A549 (cell line): ENCODE measurements at regions not wholly inside any gene's neighbourhood (a gene's known extent, or its start where the extent isn't known, plus 50 kb on each side); places are given as distances from the start of the nearest gene placed in this dataset.

Experiments used
- CHD2 ChIP-seq: fragments of 150-350 bp; IDR thresholded peaks from 2 replicates; pipeline ENCODE4 v1.6.1; 2014; ENCODE audit warnings: low read length; ENCODE audit not compliant: partially characterized antibody
- CHD4 ChIP-seq: fragments of 200-600 bp; sonication (generic); IDR thresholded peaks from 2 replicates; pipeline ENCODE4 v1.6.1; 2016; ENCODE audit warnings: antibody characterized with exemption, mild to moderate bottlenecking, borderline replicate concordance
- MYC ChIP-seq: IDR thresholded peaks from 2 replicates; pipeline ENCODE4 v1.6.1; 2012; ENCODE audit warnings: mild to moderate bottlenecking, inconsistent platforms, low read length, improper control_type of control experiment, borderline replicate concordance
- POLR2A ChIP-seq: IDR thresholded peaks from 2 replicates; pipeline ENCODE4 v1.6.1; 2012; ENCODE audit warnings: mild to moderate bottlenecking, low read length
- RAD21 ChIP-seq, 2 experiments: fragments of >200 bp in 1 of 2; sonication (Bioruptor Twin) in 1 of 2; formaldehyde crosslinking in 1 of 2; IDR thresholded peaks in 1 of 2; conservative IDR thresholded peaks in 1 of 2; 2 replicates in 1 of 2; 3 replicates in 1 of 2; pipeline ENCODE4 v1.6.1; 2012 to 2018; ENCODE audit warnings: inconsistent platforms in 1 of 2
- RFX5 ChIP-seq: fragments of 450-650 bp; IDR thresholded peaks from 2 replicates; pipeline ENCODE4 v1.7.1; 2014; ENCODE audit warnings: antibody characterized with exemption, mild to moderate bottlenecking, moderate library complexity
- RNF2 ChIP-seq: fragments of 200-600 bp; sonication (generic); IDR thresholded peaks from 2 replicates; pipeline ENCODE4 v1.6.1; 2016; ENCODE audit warnings: low read depth, mild to moderate bottlenecking, antibody characterized with exemption, moderate library complexity, borderline replicate concordance
- SMC3 ChIP-seq: fragments of >200 bp; sonication (Bioruptor Twin); formaldehyde crosslinking; IDR thresholded peaks from 3 replicates; pipeline ENCODE4 v1.6.1; 2018; ENCODE audit warnings: inconsistent platforms
- SREBF2 ChIP-seq: fragments of 450-650 bp; IDR thresholded peaks from 2 replicates; pipeline ENCODE4 v1.6.1; 2014; ENCODE audit warnings: mild to moderate bottlenecking, moderate library complexity
- TP53 ChIP-seq: fragments of 250-450 bp; sonication (Bioruptor Pico); IDR thresholded peaks from 2 replicates; pipeline ENCODE4 v1.5.0; 2021; ENCODE audit warnings: mild to moderate bottlenecking, moderate library complexity
- ZFP36 ChIP-seq: fragments of 450-650 bp; IDR thresholded peaks from 2 replicates; pipeline ENCODE4 v1.6.1; 2014; ENCODE audit warnings: borderline replicate concordance; ENCODE audit not compliant: partially characterized antibody
- TF ChIP-seq, protein P1 (sequence below): fragments of >200 bp; sonication (Bioruptor Twin); formaldehyde crosslinking; IDR thresholded peaks from 3 replicates; pipeline ENCODE4 v1.5.1; 2016
- TF ChIP-seq, protein P2 (sequence below): fragments of 200-600 bp; sonication (generic); IDR thresholded peaks from 2 replicates; pipeline ENCODE4 v1.6.1; 2016; ENCODE audit warnings: antibody characterized with exemption, mild to moderate bottlenecking, moderate library complexity
- TF ChIP-seq, protein P3 (sequence below): fragments of 150-350 bp; IDR thresholded peaks from 2 replicates; pipeline ENCODE4 v1.6.1; 2014; ENCODE audit warnings: low read depth, mild to moderate bottlenecking, low read length

DNA sequence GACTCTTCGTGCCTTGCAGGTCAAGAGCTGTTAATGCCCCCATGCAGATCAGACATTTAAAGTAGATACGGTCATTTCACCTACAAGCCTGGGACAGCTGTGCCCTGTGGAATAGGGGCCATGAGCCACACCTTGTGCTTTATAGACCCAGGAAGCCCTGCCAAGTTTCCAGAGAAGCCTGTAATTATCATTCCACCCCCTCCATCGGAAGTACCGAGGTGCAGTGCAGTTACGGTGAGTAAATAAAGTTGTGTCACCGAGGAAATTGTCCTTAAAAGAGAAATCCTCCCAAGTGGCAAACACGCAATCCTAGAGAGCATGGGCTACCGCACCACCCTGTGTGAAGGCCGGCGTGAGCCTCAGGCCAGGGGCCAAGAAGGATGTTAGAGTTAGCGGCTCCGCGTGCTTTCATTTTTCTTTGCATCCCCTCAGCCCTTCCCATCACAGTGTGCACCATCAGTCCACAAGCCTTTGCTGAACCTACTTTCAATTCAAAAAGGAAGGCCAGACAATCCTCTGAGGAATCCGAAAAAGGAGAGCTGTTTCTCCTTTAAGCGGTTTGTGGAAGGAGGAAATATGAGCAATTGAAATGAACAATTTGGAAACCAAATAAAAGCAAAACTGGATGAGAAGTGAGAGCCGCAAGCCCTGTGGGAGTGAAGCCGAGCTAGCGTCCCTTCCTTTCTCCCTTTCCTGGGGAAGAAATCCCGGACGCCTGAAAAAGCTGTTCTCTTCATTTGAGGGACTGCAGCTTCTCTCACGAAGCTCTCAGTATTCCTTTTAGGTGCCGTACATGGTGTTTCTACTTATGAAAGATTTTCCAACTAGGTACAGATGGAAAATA, 183.3 kb upstream of the PDE10A start:
- TF ChIP-seq CHD4, result no peak
- no peak for TF ChIP-seq SMC3
- TF ChIP-seq, protein P1, sequence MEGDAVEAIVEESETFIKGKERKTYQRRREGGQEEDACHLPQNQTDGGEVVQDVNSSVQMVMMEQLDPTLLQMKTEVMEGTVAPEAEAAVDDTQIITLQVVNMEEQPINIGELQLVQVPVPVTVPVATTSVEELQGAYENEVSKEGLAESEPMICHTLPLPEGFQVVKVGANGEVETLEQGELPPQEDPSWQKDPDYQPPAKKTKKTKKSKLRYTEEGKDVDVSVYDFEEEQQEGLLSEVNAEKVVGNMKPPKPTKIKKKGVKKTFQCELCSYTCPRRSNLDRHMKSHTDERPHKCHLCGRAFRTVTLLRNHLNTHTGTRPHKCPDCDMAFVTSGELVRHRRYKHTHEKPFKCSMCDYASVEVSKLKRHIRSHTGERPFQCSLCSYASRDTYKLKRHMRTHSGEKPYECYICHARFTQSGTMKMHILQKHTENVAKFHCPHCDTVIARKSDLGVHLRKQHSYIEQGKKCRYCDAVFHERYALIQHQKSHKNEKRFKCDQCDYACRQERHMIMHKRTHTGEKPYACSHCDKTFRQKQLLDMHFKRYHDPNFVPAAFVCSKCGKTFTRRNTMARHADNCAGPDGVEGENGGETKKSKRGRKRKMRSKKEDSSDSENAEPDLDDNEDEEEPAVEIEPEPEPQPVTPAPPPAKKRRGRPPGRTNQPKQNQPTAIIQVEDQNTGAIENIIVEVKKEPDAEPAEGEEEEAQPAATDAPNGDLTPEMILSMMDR, result no peak
- TF ChIP-seq, protein P2, sequence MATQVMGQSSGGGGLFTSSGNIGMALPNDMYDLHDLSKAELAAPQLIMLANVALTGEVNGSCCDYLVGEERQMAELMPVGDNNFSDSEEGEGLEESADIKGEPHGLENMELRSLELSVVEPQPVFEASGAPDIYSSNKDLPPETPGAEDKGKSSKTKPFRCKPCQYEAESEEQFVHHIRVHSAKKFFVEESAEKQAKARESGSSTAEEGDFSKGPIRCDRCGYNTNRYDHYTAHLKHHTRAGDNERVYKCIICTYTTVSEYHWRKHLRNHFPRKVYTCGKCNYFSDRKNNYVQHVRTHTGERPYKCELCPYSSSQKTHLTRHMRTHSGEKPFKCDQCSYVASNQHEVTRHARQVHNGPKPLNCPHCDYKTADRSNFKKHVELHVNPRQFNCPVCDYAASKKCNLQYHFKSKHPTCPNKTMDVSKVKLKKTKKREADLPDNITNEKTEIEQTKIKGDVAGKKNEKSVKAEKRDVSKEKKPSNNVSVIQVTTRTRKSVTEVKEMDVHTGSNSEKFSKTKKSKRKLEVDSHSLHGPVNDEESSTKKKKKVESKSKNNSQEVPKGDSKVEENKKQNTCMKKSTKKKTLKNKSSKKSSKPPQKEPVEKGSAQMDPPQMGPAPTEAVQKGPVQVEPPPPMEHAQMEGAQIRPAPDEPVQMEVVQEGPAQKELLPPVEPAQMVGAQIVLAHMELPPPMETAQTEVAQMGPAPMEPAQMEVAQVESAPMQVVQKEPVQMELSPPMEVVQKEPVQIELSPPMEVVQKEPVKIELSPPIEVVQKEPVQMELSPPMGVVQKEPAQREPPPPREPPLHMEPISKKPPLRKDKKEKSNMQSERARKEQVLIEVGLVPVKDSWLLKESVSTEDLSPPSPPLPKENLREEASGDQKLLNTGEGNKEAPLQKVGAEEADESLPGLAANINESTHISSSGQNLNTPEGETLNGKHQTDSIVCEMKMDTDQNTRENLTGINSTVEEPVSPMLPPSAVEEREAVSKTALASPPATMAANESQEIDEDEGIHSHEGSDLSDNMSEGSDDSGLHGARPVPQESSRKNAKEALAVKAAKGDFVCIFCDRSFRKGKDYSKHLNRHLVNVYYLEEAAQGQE, result no peak
- TF ChIP-seq RAD21 (conservative IDR thresholded peaks at IDR 0.05 in 1 of 2, IDR thresholded peaks at IDR 0.05 in 1 of 2), result no peak
- no peak for TF ChIP-seq TP53
- no peak for TF ChIP-seq POLR2A
- no peak for TF ChIP-seq ZFP36
- TF ChIP-seq CHD2, result no peak
- no peak for TF ChIP-seq SREBF2
- TF ChIP-seq RNF2, result no peak
- TF ChIP-seq, protein P3, sequence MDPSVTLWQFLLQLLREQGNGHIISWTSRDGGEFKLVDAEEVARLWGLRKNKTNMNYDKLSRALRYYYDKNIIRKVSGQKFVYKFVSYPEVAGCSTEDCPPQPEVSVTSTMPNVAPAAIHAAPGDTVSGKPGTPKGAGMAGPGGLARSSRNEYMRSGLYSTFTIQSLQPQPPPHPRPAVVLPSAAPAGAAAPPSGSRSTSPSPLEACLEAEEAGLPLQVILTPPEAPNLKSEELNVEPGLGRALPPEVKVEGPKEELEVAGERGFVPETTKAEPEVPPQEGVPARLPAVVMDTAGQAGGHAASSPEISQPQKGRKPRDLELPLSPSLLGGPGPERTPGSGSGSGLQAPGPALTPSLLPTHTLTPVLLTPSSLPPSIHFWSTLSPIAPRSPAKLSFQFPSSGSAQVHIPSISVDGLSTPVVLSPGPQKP, result no peak
- TF ChIP-seq RFX5, result no peak
- TF ChIP-seq MYC, result no peak
